Fibroblast of villous mesenchyme (primary cell): ENCODE measurements at regions not wholly inside any gene's neighbourhood (a gene's known extent, or its start where the extent isn't known, plus 50 kb on each side); places are given as distances from the start of the nearest gene placed in this dataset.

ENCODE experiments used
- DNase-seq: peaks from one replicate; pipeline ENCODE4 v3.0.0-alpha.2; 2010; ENCODE audit warnings: low read depth
- H3K4me3 ChIP-seq: 2 replicates; pipeline ENCODE4 v1.5.1; 2011; ENCODE audit warnings: low read depth, mild to moderate bottlenecking, low read length
- TF ChIP-seq, protein P1 (sequence below): IDR thresholded peaks from 2 replicates; pipeline ENCODE4 v1.5.1; 2012; ENCODE audit warnings: low read depth, mild to moderate bottlenecking, low read length; ENCODE audit not compliant: insufficient read depth

DNA sequence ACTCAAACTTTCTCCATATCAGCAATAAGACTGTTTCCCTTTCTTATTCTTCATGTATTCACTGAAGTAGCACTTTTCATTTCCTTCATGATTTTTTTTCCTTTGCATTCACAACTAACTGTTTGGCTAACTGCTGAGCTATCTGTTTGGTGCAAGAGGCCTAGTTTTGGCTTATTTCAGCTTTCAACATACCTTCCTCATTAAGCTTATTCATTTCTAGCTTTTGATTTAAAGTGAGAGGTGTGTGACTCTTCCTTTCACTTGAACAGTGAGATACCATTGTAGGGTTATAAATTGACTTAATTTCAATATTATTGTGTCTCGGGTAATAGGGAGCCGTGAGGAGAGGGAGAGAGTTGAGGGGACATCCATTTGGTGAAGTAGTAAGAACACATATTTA is 262.0 kb upstream of the PREP start:
- TF ChIP-seq, protein P1, sequence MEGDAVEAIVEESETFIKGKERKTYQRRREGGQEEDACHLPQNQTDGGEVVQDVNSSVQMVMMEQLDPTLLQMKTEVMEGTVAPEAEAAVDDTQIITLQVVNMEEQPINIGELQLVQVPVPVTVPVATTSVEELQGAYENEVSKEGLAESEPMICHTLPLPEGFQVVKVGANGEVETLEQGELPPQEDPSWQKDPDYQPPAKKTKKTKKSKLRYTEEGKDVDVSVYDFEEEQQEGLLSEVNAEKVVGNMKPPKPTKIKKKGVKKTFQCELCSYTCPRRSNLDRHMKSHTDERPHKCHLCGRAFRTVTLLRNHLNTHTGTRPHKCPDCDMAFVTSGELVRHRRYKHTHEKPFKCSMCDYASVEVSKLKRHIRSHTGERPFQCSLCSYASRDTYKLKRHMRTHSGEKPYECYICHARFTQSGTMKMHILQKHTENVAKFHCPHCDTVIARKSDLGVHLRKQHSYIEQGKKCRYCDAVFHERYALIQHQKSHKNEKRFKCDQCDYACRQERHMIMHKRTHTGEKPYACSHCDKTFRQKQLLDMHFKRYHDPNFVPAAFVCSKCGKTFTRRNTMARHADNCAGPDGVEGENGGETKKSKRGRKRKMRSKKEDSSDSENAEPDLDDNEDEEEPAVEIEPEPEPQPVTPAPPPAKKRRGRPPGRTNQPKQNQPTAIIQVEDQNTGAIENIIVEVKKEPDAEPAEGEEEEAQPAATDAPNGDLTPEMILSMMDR = no peak
- no peak for DNase-seq
- H3K4me3 ChIP-seq = no peak overlapping the region

DNA sequence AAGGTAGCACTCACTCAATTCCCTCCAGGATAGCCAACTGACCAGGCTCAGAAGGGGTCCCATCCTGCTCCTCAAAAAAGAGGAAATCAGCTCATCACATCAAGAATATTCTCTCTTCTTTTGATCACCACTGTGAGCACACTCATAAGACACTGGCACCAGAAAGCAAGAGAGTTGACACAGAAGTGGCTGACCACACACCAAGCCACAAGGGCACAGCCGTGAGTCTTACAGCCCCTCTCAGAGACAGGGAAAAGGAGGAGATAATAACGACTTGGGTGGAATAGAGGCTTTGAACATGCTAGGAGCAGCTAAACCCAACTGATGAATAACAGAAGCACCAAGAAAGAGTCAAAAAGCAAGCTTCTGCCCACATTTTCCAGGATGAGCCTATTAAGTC is 249.1 kb upstream of the PREP start:
- no peak for DNase-seq
- TF ChIP-seq, protein P1 = no peak
- H3K4me3 ChIP-seq = no peak overlapping the region

DNA sequence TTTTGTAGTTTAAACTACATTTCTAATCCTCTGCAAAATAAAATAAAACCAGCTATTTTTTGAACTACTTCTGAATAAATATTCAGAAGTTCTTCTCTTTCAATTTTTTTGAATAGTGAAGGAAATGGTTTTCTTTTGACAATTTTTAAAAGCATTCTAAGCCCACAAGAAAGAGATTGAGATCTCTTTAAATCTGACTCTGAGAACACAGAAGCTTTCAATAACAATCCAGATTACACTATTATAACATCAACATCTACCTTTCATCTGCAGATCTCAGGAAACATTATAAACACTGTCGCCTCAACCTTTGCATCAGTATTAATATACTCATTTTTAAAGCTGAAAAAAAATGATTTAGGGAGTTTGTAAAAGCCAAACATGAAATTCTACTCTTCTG is 247.5 kb upstream of the PREP start:
- H3K4me3 ChIP-seq = no peak overlapping the region
- TF ChIP-seq, protein P1 = no peak
- DNase-seq = no peak

DNA sequence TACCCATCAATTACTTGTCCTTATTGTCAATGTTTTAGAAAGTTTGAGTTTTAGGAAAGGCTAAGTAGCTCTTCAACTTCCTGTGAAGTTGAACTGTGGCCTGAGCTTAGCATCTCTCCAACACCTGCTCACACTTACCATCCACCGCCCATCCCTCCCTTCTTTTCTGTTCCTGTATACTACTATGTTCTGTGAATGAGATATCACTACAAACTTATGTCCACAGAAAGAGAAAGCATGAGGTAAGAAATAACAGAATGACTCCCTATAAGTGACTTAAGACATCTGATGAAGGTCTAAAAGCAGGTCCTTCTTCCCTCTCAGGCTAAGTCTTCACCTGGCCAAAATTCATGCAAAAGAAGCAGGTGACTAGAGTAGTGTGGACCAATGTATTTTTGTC is 246.3 kb upstream of the PREP start:
- no peak overlapping the region for H3K4me3 ChIP-seq
- TF ChIP-seq, protein P1 = no peak
- DNase-seq = no peak

DNA sequence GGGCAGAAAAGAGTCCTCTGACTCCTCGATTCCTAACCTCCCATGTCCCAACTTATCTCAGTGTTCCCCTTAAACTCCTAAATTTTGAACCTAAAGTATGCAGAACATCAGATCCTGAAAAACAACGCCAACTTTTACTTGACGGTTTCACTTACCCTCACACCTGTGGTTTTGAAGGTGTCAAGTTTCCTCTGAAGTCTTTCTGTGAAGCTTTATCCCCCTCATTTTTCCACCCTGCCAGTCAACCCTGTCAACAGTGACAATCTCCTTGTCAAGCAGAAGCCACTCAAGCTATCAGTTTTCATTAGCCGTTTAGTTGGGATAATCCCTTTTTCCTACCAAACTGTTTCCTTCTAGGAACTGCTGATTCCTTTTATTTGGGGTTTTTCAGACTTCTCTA is 245.4 kb upstream of the PREP start:
- no peak overlapping the region for H3K4me3 ChIP-seq
- no peak for DNase-seq
- TF ChIP-seq, protein P1 = no peak

DNA sequence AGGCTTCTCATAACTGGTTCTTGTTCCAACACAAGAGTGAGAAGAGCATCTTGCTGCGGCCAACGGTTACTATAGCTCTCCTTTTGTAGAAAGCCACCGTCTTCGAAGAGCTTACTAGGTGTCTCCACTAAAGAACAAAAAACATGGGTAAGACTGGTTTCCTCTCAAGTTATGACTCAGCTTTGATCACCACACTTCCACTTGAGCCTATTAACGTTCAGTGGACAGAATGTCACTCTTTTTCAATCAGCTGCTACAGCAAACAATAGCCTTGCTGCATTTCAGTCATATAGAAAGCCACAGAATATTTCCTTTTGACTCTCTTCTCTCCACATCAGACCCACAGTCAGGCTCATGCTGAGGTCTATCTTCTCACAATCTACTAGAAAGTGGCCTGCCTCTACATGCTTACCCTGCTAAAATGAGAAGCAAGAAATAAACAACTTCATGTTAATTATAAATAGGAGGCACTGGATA is 243.5 kb upstream of the PREP start:
- H3K4me3 ChIP-seq = no peak overlapping the region
- no peak for DNase-seq
- TF ChIP-seq, protein P1 = no peak

DNA sequence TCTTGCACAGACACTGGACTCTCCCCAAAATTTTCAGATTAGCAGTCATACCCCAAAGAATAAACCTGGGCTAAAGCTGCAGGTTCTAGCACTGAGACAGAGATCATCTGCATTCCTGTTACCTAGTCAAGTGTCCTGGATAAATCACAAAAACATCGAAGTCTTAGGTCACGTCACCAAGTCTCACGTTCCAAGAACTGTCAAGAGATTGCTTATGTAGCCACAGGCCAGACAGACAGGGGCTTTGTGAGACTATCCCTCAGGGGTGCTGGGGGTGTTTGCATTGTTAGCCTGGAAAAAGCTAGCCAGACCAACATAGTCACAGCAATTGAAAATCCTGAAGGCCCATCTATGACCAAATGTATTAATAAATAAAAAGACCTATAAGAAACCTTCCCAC is 243.1 kb upstream of the PREP start:
- DNase-seq = no peak
- no peak overlapping the region for H3K4me3 ChIP-seq
- TF ChIP-seq, protein P1 = no peak
